GM23338 (cell line): ENCODE measurements at regions not wholly inside any gene's neighbourhood (a gene's known extent, or its start where the extent isn't known, plus 50 kb on each side); places are given as distances from the start of the nearest gene placed in this dataset.

Source experiments
- CREB1 ChIP-seq: fragments of 250-450 bp; sonication (Bioruptor Pico); IDR thresholded peaks from 2 replicates; pipeline ENCODE4 v1.5.0; 2020; ENCODE audit warnings: low read depth, mild to moderate bottlenecking, moderate library complexity
- CTCF ChIP-seq, 2 experiments: fragments of 200-600 bp in 1 of 2; sonication (generic) in 1 of 2; conservative IDR thresholded peaks; 2 replicates each; pipeline versions ENCODE4 v1.5.1 to v1.6.1; 2016 to 2017; ENCODE audit warnings: antibody characterized with exemption in 2 of 2, low read depth in 2 of 2, mild to moderate bottlenecking in 2 of 2, moderate library complexity in 1 of 2
- ETS1 ChIP-seq: IDR thresholded peaks from 2 replicates; pipeline ENCODE4 v1.6.1; 2016; ENCODE audit warnings: antibody characterized with exemption
- EZH2 ChIP-seq: fragments of 200-600 bp; sonication (generic); IDR thresholded peaks from one replicate; pipeline ENCODE4 v1.8.0; 2017; ENCODE audit warnings: antibody characterized with exemption, mild to moderate bottlenecking, low read depth; ENCODE audit not compliant: unreplicated experiment
- JUNB ChIP-seq: IDR thresholded peaks from one replicate; pipeline ENCODE4 v1.6.1; 2016; ENCODE audit warnings: antibody characterized with exemption; ENCODE audit not compliant: unreplicated experiment
- ZNF114 ChIP-seq: fragments of 250-450 bp; sonication (Bioruptor Pico); IDR thresholded peaks from 2 replicates; pipeline ENCODE4 v1.5.0; 2020; ENCODE audit warnings: mild to moderate bottlenecking, moderate library complexity
- ZNF331 ChIP-seq: fragments of 250-450 bp; sonication (Bioruptor Pico); IDR thresholded peaks from 2 replicates; pipeline ENCODE4 v1.5.0; 2020; ENCODE audit warnings: low read depth, mild to moderate bottlenecking, moderate library complexity
- ZNF462 ChIP-seq: fragments of 250-450 bp; sonication (Bioruptor Pico); IDR thresholded peaks from 2 replicates; pipeline ENCODE4 v1.5.0; 2020; ENCODE audit warnings: mild to moderate bottlenecking, moderate library complexity

GRCh38 chr4:71133491-71133890, 140.0 kb downstream of the DCK start (continued):
- TF ChIP-seq ZNF462 (no peak), JUNB (no peak), ZNF331 (CRISPR knock-in tag) (no peak), CREB1 (no peak), EZH2 (no peak), CTCF (conservative IDR thresholded peaks at IDR 0.05; ENCODE audit: low read depth in 2 of 2) (no peak), ETS1 (no peak), ZNF114 (CRISPR knock-in tag) (no peak)
